DMS 273 (cell line): ENCODE measurements at regions not wholly inside any gene's neighbourhood (a gene's known extent, or its start where the extent isn't known, plus 50 kb on each side); places are given as distances from the start of the nearest gene placed in this dataset.
"Not testable (repeated sequence)": the region's sequence is repeated elsewhere in the genome, so short reads cannot be mapped to it uniquely, and the experiment has no call there.

Source experiments
- DNase-seq: peaks from one replicate; lab custom pipeline; 2025; ENCODE audit not compliant: unreplicated experiment; lab: John Stamatoyannopoulos, UW

GRCh38 chr12:33041562-33041961 lies 145.0 kb upstream of the PKP2 start:
- DNase-seq: no peak

- DNase-seq: not testable (repeated sequence)
Observed at GRCh38 chr12:33033999-33034398, 137.4 kb upstream of the PKP2 start.

- no peak for DNase-seq
Observed at GRCh38 chr12:33026791-33027190, 130.2 kb upstream of the PKP2 start.

- DNase-seq: not testable (repeated sequence)
Observed at GRCh38 chr12:33022724-33023123, 126.1 kb upstream of the PKP2 start.

- DNase-seq: not testable (repeated sequence)
Observed at GRCh38 chr12:33017029-33017428, 120.5 kb upstream of the PKP2 start.

GRCh38 chr12:33012226-33012625 lies 115.6 kb upstream of the PKP2 start:
- no peak for DNase-seq

- no peak for DNase-seq
Observed at GRCh38 chr12:33006106-33006505, 109.5 kb upstream of the PKP2 start.

- no peak for DNase-seq
Observed at GRCh38 chr12:33000016-33000415, 103.4 kb upstream of the PKP2 start.

GRCh38 chr12:32997471-32997870 lies 100.9 kb upstream of the PKP2 start:
- DNase-seq: no peak

- DNase-seq: no peak
Observed at GRCh38 chr12:32995623-32996022, 99.0 kb upstream of the PKP2 start.

GRCh38 chr12:32993404-32993803 lies 96.8 kb upstream of the PKP2 start:
- no peak for DNase-seq

- DNase-seq: no peak
Observed at GRCh38 chr12:32989705-32990104, 93.1 kb upstream of the PKP2 start.

GRCh38 chr12:32988982-32989381 lies 92.4 kb upstream of the PKP2 start:
- DNase-seq: no peak

- DNase-seq: no peak
Observed at GRCh38 chr12:32987512-32987911, 90.9 kb upstream of the PKP2 start.

GRCh38 chr12:32983968-32984367 lies 87.4 kb upstream of the PKP2 start:
- DNase-seq: peak; percentile 2

- DNase-seq: no peak
Observed at GRCh38 chr12:32983332-32983731, 86.8 kb upstream of the PKP2 start.

GRCh38 chr12:32981139-32981538 lies 84.6 kb upstream of the PKP2 start:
- DNase-seq: no peak

- no peak for DNase-seq
Observed at GRCh38 chr12:32975122-32975521, 78.5 kb upstream of the PKP2 start.

- DNase-seq: no peak
Observed at GRCh38 chr12:32970465-32971110, 74.0 kb upstream of the PKP2 start.

- no peak for DNase-seq
Observed at GRCh38 chr12:32964981-32965585, 68.5 kb upstream of the PKP2 start.

GRCh38 chr12:32956418-32956817 lies 59.8 kb upstream of the PKP2 start:
- not testable (repeated sequence) for DNase-seq

- no peak for DNase-seq
Observed at GRCh38 chr12:32952681-32953080, 56.1 kb upstream of the PKP2 start.

GRCh38 chr12:32949815-32950214 lies 53.2 kb upstream of the PKP2 start:
- DNase-seq: no peak
